ENCODE measurements at regions not wholly inside any gene's neighbourhood (a gene's known extent, or its start where the extent isn't known, plus 50 kb on each side); places are given as distances from the start of the nearest gene placed in this dataset.

DNA sequence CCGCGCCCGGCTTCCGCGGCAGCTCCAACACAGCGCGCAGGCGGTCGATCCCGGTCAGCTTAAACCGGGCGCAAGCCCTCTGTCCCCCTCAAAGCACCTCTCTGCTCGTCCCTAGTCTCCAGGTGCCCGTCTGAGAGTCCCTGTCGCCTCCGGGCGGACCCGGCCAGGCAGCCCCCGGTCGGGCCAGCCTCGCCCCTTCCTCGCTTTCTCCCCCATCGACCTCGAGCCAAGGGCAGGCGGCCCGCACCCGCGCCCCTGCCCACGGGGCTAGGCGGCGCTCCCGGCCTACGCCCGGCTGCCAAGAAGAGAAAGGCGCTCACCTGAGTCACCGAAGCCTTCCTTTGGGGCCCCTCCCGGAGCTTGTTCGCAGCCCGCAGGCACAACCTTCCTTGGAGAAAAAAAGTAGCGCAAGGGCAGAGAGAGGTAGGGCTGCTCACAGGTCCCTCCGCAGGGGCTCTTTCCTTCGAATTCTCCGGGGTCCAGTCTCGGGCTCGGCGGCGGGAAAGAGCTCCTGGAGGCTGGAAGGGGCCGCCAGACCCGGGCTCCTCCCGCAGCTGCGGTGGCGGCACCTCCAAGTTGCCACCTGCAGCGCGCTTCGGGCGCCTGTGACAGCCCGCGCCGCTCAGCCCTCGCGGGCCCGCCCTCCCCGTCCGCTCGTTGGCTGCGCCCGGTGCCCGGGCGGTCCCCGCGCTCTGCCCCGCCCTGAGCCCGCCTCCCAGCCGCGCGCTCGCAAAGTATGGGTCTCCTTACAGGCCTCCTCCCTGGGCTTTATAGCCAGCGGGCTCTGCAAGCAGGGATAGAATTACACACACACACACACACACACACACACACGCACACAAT, 86.5 kb upstream of the EPB41L3 start:
- peak; percentile 77 for DNase-seq (ENCODE audit: insufficient read length, low spot score)
- FAIRE-seq: no peak
- TF ChIP-seq, protein P1, sequence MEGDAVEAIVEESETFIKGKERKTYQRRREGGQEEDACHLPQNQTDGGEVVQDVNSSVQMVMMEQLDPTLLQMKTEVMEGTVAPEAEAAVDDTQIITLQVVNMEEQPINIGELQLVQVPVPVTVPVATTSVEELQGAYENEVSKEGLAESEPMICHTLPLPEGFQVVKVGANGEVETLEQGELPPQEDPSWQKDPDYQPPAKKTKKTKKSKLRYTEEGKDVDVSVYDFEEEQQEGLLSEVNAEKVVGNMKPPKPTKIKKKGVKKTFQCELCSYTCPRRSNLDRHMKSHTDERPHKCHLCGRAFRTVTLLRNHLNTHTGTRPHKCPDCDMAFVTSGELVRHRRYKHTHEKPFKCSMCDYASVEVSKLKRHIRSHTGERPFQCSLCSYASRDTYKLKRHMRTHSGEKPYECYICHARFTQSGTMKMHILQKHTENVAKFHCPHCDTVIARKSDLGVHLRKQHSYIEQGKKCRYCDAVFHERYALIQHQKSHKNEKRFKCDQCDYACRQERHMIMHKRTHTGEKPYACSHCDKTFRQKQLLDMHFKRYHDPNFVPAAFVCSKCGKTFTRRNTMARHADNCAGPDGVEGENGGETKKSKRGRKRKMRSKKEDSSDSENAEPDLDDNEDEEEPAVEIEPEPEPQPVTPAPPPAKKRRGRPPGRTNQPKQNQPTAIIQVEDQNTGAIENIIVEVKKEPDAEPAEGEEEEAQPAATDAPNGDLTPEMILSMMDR (IDR thresholded peaks at IDR 0.05; ENCODE audit: insufficient read depth, missing control alignments): no peak

DNA sequence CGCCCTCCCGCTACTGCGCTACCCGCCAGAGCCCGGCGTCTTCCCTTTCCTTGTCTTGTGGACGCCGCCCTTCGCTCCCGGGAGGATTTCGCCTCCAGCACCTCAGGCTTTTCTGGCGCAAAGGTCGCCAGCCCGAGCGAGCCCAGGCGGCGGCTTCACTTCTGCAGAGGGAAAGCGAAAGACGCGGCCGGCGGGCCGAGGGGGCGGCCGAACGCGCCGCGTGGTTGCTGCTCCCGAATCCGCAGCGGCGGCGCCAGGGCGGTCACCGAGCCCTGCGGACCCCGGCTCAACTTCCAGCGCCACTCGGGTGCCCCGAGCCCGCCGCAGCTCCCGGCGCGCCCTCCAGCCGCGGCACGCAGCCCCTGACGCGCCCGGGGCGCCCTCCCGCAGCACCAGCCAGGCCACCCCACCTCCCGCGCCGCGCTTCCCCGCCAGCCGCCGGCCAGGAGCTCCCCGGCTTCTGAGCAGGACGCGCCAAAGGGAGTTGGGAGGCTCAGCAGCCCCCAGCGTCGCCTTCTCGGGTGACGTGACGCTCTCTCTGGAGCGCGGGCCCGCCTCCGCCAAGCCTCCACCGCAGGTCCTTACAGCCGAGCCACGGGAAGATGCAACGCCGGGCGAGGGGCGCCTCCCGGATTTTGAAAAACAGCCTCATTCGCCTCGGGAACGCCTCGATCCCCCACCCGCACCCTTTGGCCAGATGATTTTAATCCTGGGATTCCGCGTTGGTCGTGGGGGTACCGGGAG, 84.9 kb upstream of the EPB41L3 start:
- FAIRE-seq (no peak), DNase-seq (ENCODE audit: insufficient read length, low spot score) (peak; percentile 34)
- TF ChIP-seq, protein P1 (IDR thresholded peaks at IDR 0.05; ENCODE audit: insufficient read depth, missing control alignments): no peak

DNA sequence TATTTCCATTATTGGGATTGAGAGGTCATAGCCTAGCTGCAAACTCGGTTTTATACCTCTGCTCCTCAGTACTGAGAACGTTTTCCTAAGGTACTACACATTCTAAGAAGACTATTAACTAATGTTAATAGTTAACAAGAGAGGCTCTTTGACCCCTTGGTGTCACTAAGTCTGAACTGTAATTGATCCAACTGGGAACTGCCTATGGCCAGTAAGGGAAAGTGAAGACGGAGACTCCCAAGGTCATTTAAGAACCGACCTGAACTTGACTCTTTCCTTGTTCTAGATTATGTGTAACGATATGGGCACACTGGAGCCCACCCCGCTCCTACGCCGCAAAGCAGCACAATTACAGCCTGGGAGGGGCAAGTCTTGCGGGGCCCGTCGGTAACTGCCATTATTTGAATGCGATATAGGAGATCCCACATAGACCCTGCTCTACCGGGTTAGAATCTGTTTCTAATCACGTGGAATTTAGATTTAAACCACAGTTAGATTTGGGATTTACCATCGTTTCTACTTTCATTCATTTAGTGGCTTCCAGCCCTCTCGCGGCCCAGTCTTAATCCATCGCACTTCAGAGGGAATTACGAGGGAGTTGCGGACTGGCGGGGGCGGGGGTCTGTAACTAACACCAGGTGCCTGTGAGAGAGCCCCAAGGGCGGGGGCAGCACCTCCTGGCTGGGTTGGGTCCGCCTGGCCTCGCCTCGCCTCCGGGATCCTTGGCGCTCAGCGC, 84.1 kb upstream of the EPB41L3 start:
- TF ChIP-seq, protein P1 (IDR thresholded peaks at IDR 0.05; ENCODE audit: insufficient read depth, missing control alignments): no peak

GRCh38 chr18:5626130-5626880, 82.5 kb upstream of the EPB41L3 start:
- DNase-seq (ENCODE audit: insufficient read length, low spot score) (no peak), FAIRE-seq (no peak)
- TF ChIP-seq, protein P1 (IDR thresholded peaks at IDR 0.05; ENCODE audit: insufficient read depth, missing control alignments): no peak

More for the DNA sequence above, 84.1 kb upstream of the EPB41L3 start:
- FAIRE-seq (no peak), DNase-seq (ENCODE audit: insufficient read length, low spot score) (no peak)

DNA sequence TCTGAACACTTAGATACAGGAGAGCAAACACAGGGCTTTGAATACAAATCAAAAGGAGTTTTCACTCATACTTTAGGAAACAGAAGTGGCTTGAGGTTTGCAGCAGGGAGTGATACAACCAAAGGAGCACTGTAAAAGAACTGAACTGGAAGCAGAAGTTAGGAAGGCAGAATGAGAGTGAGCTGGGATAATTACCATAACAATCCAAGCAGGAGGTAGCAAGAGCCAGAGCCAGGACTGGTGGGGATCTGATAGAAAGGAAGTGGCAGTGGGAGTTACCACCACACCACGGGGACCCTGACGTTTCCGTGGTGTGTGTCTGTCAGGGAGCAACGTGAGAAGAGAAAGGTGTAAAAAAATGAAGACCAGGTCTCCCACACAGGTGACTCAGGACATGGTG, 81.3 kb upstream of the EPB41L3 start:
- DNase-seq (ENCODE audit: insufficient read length, low spot score) (no peak), FAIRE-seq (no peak)
- TF ChIP-seq, protein P1 (IDR thresholded peaks at IDR 0.05; ENCODE audit: insufficient read depth, missing control alignments): no peak

GRCh38 chr18:5622905-5623304, 79.1 kb upstream of the EPB41L3 start:
- FAIRE-seq (no peak), DNase-seq (ENCODE audit: insufficient read length, low spot score) (no peak)
- TF ChIP-seq, protein P1 (IDR thresholded peaks at IDR 0.05; ENCODE audit: insufficient read depth, missing control alignments): no peak
